ENCODE measurements at regions not wholly inside any gene's neighbourhood (a gene's known extent, or its start where the extent isn't known, plus 50 kb on each side); places are given as distances from the start of the nearest gene placed in this dataset.
A peak's percentile ranks its signal among the peaks of the same experiment; 100 is the strongest.

GRCh38 chr15:36053746-36054145 is 507.8 kb upstream of the DPH6 start:
- no peak; the same call in 1 of the 2 replicates for ATAC-seq (ENCODE audit: low read depth)

More at GRCh38 chr15:36053746-36054145, 507.8 kb upstream of the DPH6 start:
- H3K27me3 ChIP-seq (ENCODE audit: control insufficient read depth, insufficient read depth, low read length), result no peaks in the 10 kb centered on the region
- TF ChIP-seq RCOR1 (IDR thresholded peaks at IDR 0.05; ENCODE audit: insufficient replicate concordance, low read length), result no peak
- no peak for TF ChIP-seq MXI1 (IDR thresholded peaks at IDR 0.05; ENCODE audit: borderline replicate concordance, low read depth, low read length)
- TF ChIP-seq MAZ (IDR thresholded peaks at IDR 0.05; ENCODE audit: borderline replicate concordance, low read depth, low read length), result no peak
- no peak for TF ChIP-seq USF2 (IDR thresholded peaks at IDR 0.05; ENCODE audit: low read depth, low read length)
- TF ChIP-seq MAFK (IDR thresholded peaks at IDR 0.05; ENCODE audit: low read depth, low read length), result no peak
- no peak for TF ChIP-seq CHD1 (IDR thresholded peaks at IDR 0.05; ENCODE audit: low read depth, low read length)
- no peak for TF ChIP-seq FOS (IDR thresholded peaks at IDR 0.05; ENCODE audit: low read depth, low read length)
- no peak for TF ChIP-seq RAD21 (IDR thresholded peaks at IDR 0.05; ENCODE audit: low read length)
- TF ChIP-seq BHLHE40 (IDR thresholded peaks at IDR 0.05; ENCODE audit: low read depth, low read length), result no peak
- H3K4ac ChIP-seq (ENCODE audit: low read depth, low read length), result no peak overlapping the region
- H3K27ac ChIP-seq (ENCODE audit: insufficient read depth, low read length), result no peak overlapping the region
- H3K9ac ChIP-seq (ENCODE audit: low read depth, low read length), result no peak overlapping the region
- H3K4me3 ChIP-seq (ENCODE audit: insufficient read depth, low read depth, low read length), result no peak overlapping the region
- BruUV-seq (replicated peaks), result no TSS peak
- no peak overlapping the region for H4K8ac ChIP-seq (ENCODE audit: low read depth in 2 of 2, low read length in 2 of 2)
- no peak overlapping the region for H4K5ac ChIP-seq (ENCODE audit: low read depth, low read length)
- H3K4me1 ChIP-seq (ENCODE audit: control insufficient read depth, insufficient read depth, low read length), result no peaks in the 10 kb centered on the region
- peak; percentile 37 for DNase-seq
- no peaks in the 10 kb centered on the region for H3K36me3 ChIP-seq (ENCODE audit: control insufficient read depth, insufficient read depth, low read length)
- no peak overlapping the region for H2BK5ac ChIP-seq (ENCODE audit: low read depth, low read length, poor library complexity, severe bottlenecking)
- H2BK120ac ChIP-seq (ENCODE audit: low read depth, low read length), result no peak overlapping the region
- POLR2A ChIA-PET (ENCODE audit: unreplicated experiment), result no interaction called here
- dilution Hi-C loops (cut with HindIII; ENCODE audit: low sequenced_read_pairs, unreplicated experiment), result no loop called here
- no peak overlapping the region for H2AK9ac ChIP-seq (replicated peaks; ENCODE audit: low read depth, low read length, poor library complexity)
- H2BK15ac ChIP-seq (ENCODE audit: low read depth, low read length), result no peak overlapping the region
- intact Hi-C loops (cut with micrococcal nuclease), result no loop called here
- no peak overlapping the region for H2AK5ac ChIP-seq (ENCODE audit: low read depth, low read length)
- CTCF ChIA-PET, result no interaction called here
- no peaks in the 10 kb centered on the region for H3K79me1 ChIP-seq (ENCODE audit: low read depth in 1 of 2, low read length in 2 of 2)
- H3K9me1 ChIP-seq (ENCODE audit: insufficient read depth, low read length), result no peaks in the 10 kb centered on the region
- H3K56ac ChIP-seq (ENCODE audit: extremely low read depth, insufficient read depth, low read length), result no peak overlapping the region
- H3K23ac ChIP-seq (ENCODE audit: low read depth, low read length), result no peak overlapping the region
- H2BK20ac ChIP-seq (ENCODE audit: low read depth, low read length), result no peak overlapping the region
- no CpG with 5 or more reads among the region's 1 CpG for WGBS, 2 experiments (ENCODE audit: extremely low coverage in 2 of 2, insufficient read length in 1 of 2)
- H3K14ac ChIP-seq (replicated peaks; ENCODE audit: low read depth, low read length), result no peak overlapping the region
- in situ Hi-C loops (cut with MboI; ENCODE audit: low sequenced_read_pairs), result no loop called here
- H3K9me3 ChIP-seq (ENCODE audit: control insufficient read depth, insufficient read depth, low read length), result no peaks in the 10 kb centered on the region
- H3K18ac ChIP-seq (ENCODE audit: low read depth, low read length), result no peak overlapping the region
- H3K4me2 ChIP-seq (ENCODE audit: low read depth, low read length), result no peak overlapping the region
- no peaks in the 10 kb centered on the region for H4K20me1 ChIP-seq (ENCODE audit: insufficient read depth, low read length)
- no peak overlapping the region for H4K91ac ChIP-seq (ENCODE audit: insufficient read depth, low read depth, low read length)
- H2AFZ ChIP-seq (replicated peaks; ENCODE audit: low read length, poor library complexity), result no peak overlapping the region

Measured in IMR-90 (cell line).